ENCODE measurements at regions not wholly inside any gene's neighbourhood (a gene's known extent, or its start where the extent isn't known, plus 50 kb on each side); places are given as distances from the start of the nearest gene placed in this dataset.

GRCh38 chr7:144908943-144909556 is 73.2 kb upstream of the TPK1 start:
- Mint-ChIP-seq H3K27me3 (ENCODE audit: low read depth in 3 of 3) (peaks cover 0 to 2% (median 0%) of the 10 kb centered on the region in 3 donors), H3K9me3 (peaks cover 0 to 4% (median 0%) of the 10 kb centered on the region in 7 donors), H3K27ac (peak overlapping the region in 1 of 7 donors; percentile 36), H3K4me1 (peaks cover 17% of the 10 kb centered on the region), H3K36me3 (no peaks in the 10 kb centered on the region), H3K4me3 (no peak overlapping the region)
- Histone ChIP-seq H3K4me2 (replicated peaks; ENCODE audit: extremely low read depth, low read length, poor library complexity, severe bottlenecking) (no peak overlapping the region), H3K27me3 (ENCODE audit: control insufficient read depth in 2 of 2, insufficient read depth in 2 of 2, low read length in 2 of 2) (no peaks in the 10 kb centered on the region), H3K36me3 (replicated peaks in 1 of 2; ENCODE audit: control insufficient read depth in 1 of 2, insufficient read depth in 2 of 2, low read length in 2 of 2) (no peaks in the 10 kb centered on the region), H4K20me1 (ENCODE audit: insufficient read depth, low read length) (no peaks in the 10 kb centered on the region), H3K27ac (ENCODE audit: low read depth in 1 of 2, low read length in 2 of 2) (no peak overlapping the region), H3K4me1 (ENCODE audit: control insufficient read depth in 1 of 2, insufficient read depth in 2 of 2, low read length in 2 of 2) (peaks cover 0 to 7% of the 10 kb centered on the region in 2 donors), H2AFZ (ENCODE audit: insufficient read depth, low read depth, low read length, poor library complexity, severe bottlenecking) (no peak overlapping the region), H3K9ac (ENCODE audit: insufficient read depth, low read length, poor library complexity, severe bottlenecking) (peak overlapping the region; percentile 26), H3K4me3 (replicated peaks in 1 of 3; ENCODE audit: low read depth in 2 of 3, low read length in 3 of 3) (no peak overlapping the region), H3K79me2 (ENCODE audit: insufficient read depth, low read length) (no peaks in the 10 kb centered on the region), H3K9me3 (replicated peaks in 1 of 2; ENCODE audit: control insufficient read depth in 1 of 2, insufficient read depth in 1 of 2, low read length in 2 of 2) (no peaks in the 10 kb centered on the region)
- TF ChIP-seq CTCF (IDR thresholded peaks at IDR 0.05): no peak
- intact Hi-C loops (cut with micrococcal nuclease): no loop called here
- WGBS (ENCODE audit: insufficient coverage): 68% methylated on average over 4 of the region's 4 CpGs
- no peak for DNase-seq

- peaks cover 0 to 4% (median 0%) of the 10 kb centered on the region in 7 donors for H3K9me3 Mint-ChIP-seq
- H3K4me1 Mint-ChIP-seq: peaks cover 17% of the 10 kb centered on the region
- Histone ChIP-seq H3K27ac (ENCODE audit: low read depth in 1 of 2, low read length in 2 of 2) (no peak overlapping the region), H3K4me1 (ENCODE audit: control insufficient read depth in 1 of 2, insufficient read depth in 2 of 2, low read length in 2 of 2) (peaks cover 0 to 7% of the 10 kb centered on the region in 2 donors), H3K79me2 (ENCODE audit: insufficient read depth, low read length) (no peaks in the 10 kb centered on the region), H4K20me1 (ENCODE audit: insufficient read depth, low read length) (no peaks in the 10 kb centered on the region), H3K9ac (ENCODE audit: insufficient read depth, low read length, poor library complexity, severe bottlenecking) (no peak overlapping the region), H3K9me3 (replicated peaks in 1 of 2; ENCODE audit: control insufficient read depth in 1 of 2, insufficient read depth in 1 of 2, low read length in 2 of 2) (no peaks in the 10 kb centered on the region), H3K4me3 (replicated peaks in 1 of 3; ENCODE audit: low read depth in 2 of 3, low read length in 3 of 3) (no peak overlapping the region), H3K27me3 (ENCODE audit: control insufficient read depth in 2 of 2, insufficient read depth in 2 of 2, low read length in 2 of 2) (no peaks in the 10 kb centered on the region), H3K4me2 (replicated peaks; ENCODE audit: extremely low read depth, low read length, poor library complexity, severe bottlenecking) (no peak overlapping the region), H3K36me3 (replicated peaks in 1 of 2; ENCODE audit: control insufficient read depth in 1 of 2, insufficient read depth in 2 of 2, low read length in 2 of 2) (no peaks in the 10 kb centered on the region), H2AFZ (ENCODE audit: insufficient read depth, low read depth, low read length, poor library complexity, severe bottlenecking) (no peak overlapping the region)
- no peaks in the 10 kb centered on the region for H3K36me3 Mint-ChIP-seq
- peak overlapping the region in 1 of 2 donors; percentile 14 for H3K4me3 Mint-ChIP-seq
- peak overlapping the region in 1 of 7 donors; percentile 63 for H3K27ac Mint-ChIP-seq
- no peak for TF ChIP-seq CTCF (IDR thresholded peaks at IDR 0.05)
- intact Hi-C loops (cut with micrococcal nuclease): no loop called here
- WGBS (ENCODE audit: insufficient coverage): 75% methylated on average over 1 of the region's 1 CpG
- DNase-seq: no peak
- peaks cover 0 to 2% (median 0%) of the 10 kb centered on the region in 3 donors for H3K27me3 Mint-ChIP-seq (ENCODE audit: low read depth in 3 of 3)
Observed at GRCh38 chr7:144908324-144908723, 72.5 kb upstream of the TPK1 start.
